GM23338 (cell line): ENCODE measurements at regions not wholly inside any gene's neighbourhood (a gene's known extent, or its start where the extent isn't known, plus 50 kb on each side); places are given as distances from the start of the nearest gene placed in this dataset.

Experiments
- ATAC-seq: fragments of 200-7000 bp; cut with Tn5 transposase; 3 replicates; pipeline ENCODE4 v1.9.1; 2020
- DNase-seq: peaks from one replicate; pipeline ENCODE4 v3.0.0-alpha.2; 2015; ENCODE audit warnings: low spot score
- H2AFZ ChIP-seq: fragments of 200-600 bp; sonication (generic); 2 replicates; pipeline ENCODE4 v1.8.0; 2016; ENCODE audit warnings: antibody characterized with exemption, mild to moderate bottlenecking, moderate library complexity
- H3F3A ChIP-seq: fragments of 200-600 bp; sonication (generic); replicated peaks from 2 replicates; pipeline ENCODE4 v1.8.0; 2017; ENCODE audit warnings: antibody characterized with exemption, mixed run types, low read depth
- H3K27ac ChIP-seq: fragments of 200-600 bp; sonication (generic); 2 replicates; pipeline ENCODE4 v1.6.1; 2016; ENCODE audit warnings: low read depth
- H3K27me3 ChIP-seq: fragments of 200-600 bp; sonication (generic); 2 replicates; pipeline ENCODE4 v1.8.0; 2016; ENCODE audit warnings: mild to moderate bottlenecking, mixed run types, moderate library complexity; ENCODE audit not compliant: insufficient read depth
- H3K36me3 ChIP-seq: fragments of 200-600 bp; sonication (generic); 2 replicates; pipeline ENCODE4 v1.8.0; 2016; ENCODE audit warnings: mild to moderate bottlenecking; ENCODE audit not compliant: insufficient read depth
- H3K4me1 ChIP-seq: fragments of 200-600 bp; sonication (generic); 2 replicates; pipeline ENCODE4 v1.8.0; 2016; ENCODE audit warnings: mild to moderate bottlenecking, moderate library complexity; ENCODE audit not compliant: insufficient read depth
- H3K4me2 ChIP-seq: fragments of 200-600 bp; sonication (generic); 2 replicates; pipeline ENCODE4 v1.7.1; 2017; ENCODE audit warnings: mixed run types
- H3K4me3 ChIP-seq: fragments of 200-600 bp; sonication (generic); 2 replicates; pipeline ENCODE4 v1.6.1; 2016; ENCODE audit warnings: mixed run types
- H3K79me2 ChIP-seq: fragments of 200-600 bp; sonication (generic); replicated peaks from 2 replicates; pipeline ENCODE4 v1.8.0; 2017; ENCODE audit warnings: mild to moderate bottlenecking; ENCODE audit not compliant: insufficient read depth
- H3K9me2 ChIP-seq: fragments of 200-600 bp; sonication (generic); 2 replicates; pipeline ENCODE4 v1.8.0; 2017; ENCODE audit not compliant: insufficient read depth
- H4K20me1 ChIP-seq: fragments of 200-600 bp; sonication (generic); replicated peaks from 2 replicates; pipeline ENCODE4 v1.8.0; 2017; ENCODE audit warnings: mild to moderate bottlenecking; ENCODE audit not compliant: insufficient read depth
- H3K27ac Mint-ChIP-seq: 2 replicates; pipeline ENCODE4 v1.8.0; 2020; ENCODE audit warnings: inconsistent platforms, mild to moderate bottlenecking, moderate library complexity, mixed read lengths
- H3K27me3 Mint-ChIP-seq: 3 replicates; pipeline ENCODE4 v1.8.0; 2022; ENCODE audit warnings: low read depth, mild to moderate bottlenecking, moderate library complexity, mixed read lengths, inconsistent platforms; ENCODE audit not compliant: insufficient read depth, poor library complexity
- H3K36me3 Mint-ChIP-seq: 3 replicates; pipeline ENCODE4 v1.8.0; 2021; ENCODE audit warnings: low read depth, mild to moderate bottlenecking, inconsistent platforms, moderate library complexity, mixed read lengths
- H3K4me1 Mint-ChIP-seq: 3 replicates; pipeline ENCODE4 v1.8.0; 2020; ENCODE audit warnings: mild to moderate bottlenecking, inconsistent platforms, mixed read lengths
- H3K4me3 Mint-ChIP-seq: 3 replicates; pipeline ENCODE4 v1.8.0; 2021; ENCODE audit warnings: moderate library complexity, mild to moderate bottlenecking, inconsistent platforms, mixed read lengths
- H3K9me3 Mint-ChIP-seq: 3 replicates; pipeline ENCODE4 v1.8.0; 2020; ENCODE audit warnings: moderate library complexity, mild to moderate bottlenecking, inconsistent platforms, mixed read lengths
- CREB1 ChIP-seq: fragments of 250-450 bp; sonication (Bioruptor Pico); IDR thresholded peaks from 2 replicates; pipeline ENCODE4 v1.5.0; 2020; ENCODE audit warnings: low read depth, mild to moderate bottlenecking, moderate library complexity
- EZH2 ChIP-seq: fragments of 200-600 bp; sonication (generic); IDR thresholded peaks from one replicate; pipeline ENCODE4 v1.8.0; 2017; ENCODE audit warnings: antibody characterized with exemption, mild to moderate bottlenecking, low read depth; ENCODE audit not compliant: unreplicated experiment
- EZH2phosphoT487 ChIP-seq: fragments of 200-600 bp; sonication (generic); IDR thresholded peaks from one replicate; pipeline ENCODE4 v1.8.1; 2018; ENCODE audit warnings: antibody characterized with exemption; ENCODE audit not compliant: unreplicated experiment
- JUNB ChIP-seq: IDR thresholded peaks from one replicate; pipeline ENCODE4 v1.6.1; 2016; ENCODE audit warnings: antibody characterized with exemption; ENCODE audit not compliant: unreplicated experiment
- NANOG ChIP-seq: IDR thresholded peaks from 2 replicates; pipeline ENCODE4 v1.6.1; 2016; ENCODE audit warnings: antibody characterized with exemption, borderline replicate concordance
- POLR2AphosphoS5 ChIP-seq: IDR thresholded peaks from 2 replicates; pipeline ENCODE4 v1.6.1; 2016; ENCODE audit warnings: antibody characterized with exemption, low read depth
- STAT1 ChIP-seq: IDR thresholded peaks from one replicate; pipeline ENCODE4 v1.6.1; 2016; ENCODE audit warnings: antibody characterized with exemption; ENCODE audit not compliant: unreplicated experiment
- ZNF114 ChIP-seq: fragments of 250-450 bp; sonication (Bioruptor Pico); IDR thresholded peaks from 2 replicates; pipeline ENCODE4 v1.5.0; 2020; ENCODE audit warnings: mild to moderate bottlenecking, moderate library complexity
- ZNF331 ChIP-seq: fragments of 250-450 bp; sonication (Bioruptor Pico); IDR thresholded peaks from 2 replicates; pipeline ENCODE4 v1.5.0; 2020; ENCODE audit warnings: low read depth, mild to moderate bottlenecking, moderate library complexity
- TF ChIP-seq, protein P1 (sequence below): fragments of 250-450 bp; sonication (Bioruptor Pico); IDR thresholded peaks from 2 replicates; pipeline ENCODE4 v1.5.0; 2020; ENCODE audit warnings: mild to moderate bottlenecking, moderate library complexity
- TF ChIP-seq, protein P2 (sequence below): IDR thresholded peaks from 2 replicates; pipeline ENCODE4 v1.6.1; 2016; ENCODE audit warnings: antibody characterized with exemption
- TF ChIP-seq, protein P3 (sequence below): IDR thresholded peaks from one replicate; pipeline ENCODE4 v1.6.1; 2018; ENCODE audit warnings: antibody characterized with exemption; ENCODE audit not compliant: unreplicated experiment
- TF ChIP-seq, protein P4 (sequence below), 2 experiments: fragments of 200-600 bp in 1 of 2; sonication (generic) in 1 of 2; conservative IDR thresholded peaks; 2 replicates each; pipeline versions ENCODE4 v1.5.1 to v1.6.1; 2016 to 2017; ENCODE audit warnings: antibody characterized with exemption in 2 of 2, low read depth in 2 of 2, mild to moderate bottlenecking in 2 of 2, moderate library complexity in 1 of 2

DNA sequence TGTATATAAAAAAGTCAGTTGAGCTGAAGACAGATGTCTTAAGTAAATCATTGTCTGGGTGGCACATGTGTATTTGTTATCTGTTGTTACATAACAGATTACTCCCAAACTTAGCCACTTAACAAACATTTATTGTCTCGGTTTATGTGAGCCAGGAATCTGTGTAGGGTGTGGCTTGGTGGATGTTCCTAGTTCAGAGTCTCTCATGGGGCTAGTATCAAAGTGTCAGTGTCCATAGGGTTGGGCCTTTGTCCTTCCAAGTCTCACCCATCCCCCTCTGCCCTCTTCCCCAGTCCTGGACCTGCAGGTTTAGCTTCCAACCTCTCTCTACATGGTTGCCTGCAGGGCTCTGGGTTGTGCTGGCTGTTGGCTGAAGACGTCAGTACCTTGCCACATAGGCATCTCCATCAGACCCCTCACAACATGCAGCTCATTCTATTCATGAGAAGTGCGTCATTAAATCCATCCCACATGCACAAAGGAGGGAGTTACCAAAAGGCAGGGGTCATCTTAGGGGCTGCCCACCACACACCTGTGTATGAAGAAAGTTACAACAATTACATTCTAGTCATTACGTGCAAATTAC is 127.5 kb downstream of the HS3ST1 start:
- H3K4me1 ChIP-seq: no peaks in the 10 kb centered on the region
- Mint-ChIP-seq H3K4me3 (no peak overlapping the region), H3K9me3 (no peaks in the 10 kb centered on the region), H3K36me3 (no peaks in the 10 kb centered on the region), H3K27ac (no peak overlapping the region), H3K4me1 (no peaks in the 10 kb centered on the region; the same call in 2 of the 3 replicates), H3K27me3 (peaks cover 2% of the 10 kb centered on the region)
- no peak overlapping the region for H2AFZ ChIP-seq
- H4K20me1 ChIP-seq: no peaks in the 10 kb centered on the region
- H3K4me3 ChIP-seq: no peak overlapping the region
- no peaks in the 10 kb centered on the region for H3K27me3 ChIP-seq
- no peak for DNase-seq
- no peak overlapping the region for H3K27ac ChIP-seq
- H3K79me2 ChIP-seq: no peaks in the 10 kb centered on the region
- ATAC-seq: no peak
- no peak overlapping the region for H3K4me2 ChIP-seq
- no peaks in the 10 kb centered on the region for H3K9me2 ChIP-seq
- no peaks in the 10 kb centered on the region for H3K36me3 ChIP-seq
- no peaks in the 10 kb centered on the region for H3F3A ChIP-seq
- no peak for TF ChIP-seq ZNF114 (CRISPR knock-in tag)
- no peak for TF ChIP-seq STAT1
- no peak for TF ChIP-seq CREB1
- TF ChIP-seq, protein P1, sequence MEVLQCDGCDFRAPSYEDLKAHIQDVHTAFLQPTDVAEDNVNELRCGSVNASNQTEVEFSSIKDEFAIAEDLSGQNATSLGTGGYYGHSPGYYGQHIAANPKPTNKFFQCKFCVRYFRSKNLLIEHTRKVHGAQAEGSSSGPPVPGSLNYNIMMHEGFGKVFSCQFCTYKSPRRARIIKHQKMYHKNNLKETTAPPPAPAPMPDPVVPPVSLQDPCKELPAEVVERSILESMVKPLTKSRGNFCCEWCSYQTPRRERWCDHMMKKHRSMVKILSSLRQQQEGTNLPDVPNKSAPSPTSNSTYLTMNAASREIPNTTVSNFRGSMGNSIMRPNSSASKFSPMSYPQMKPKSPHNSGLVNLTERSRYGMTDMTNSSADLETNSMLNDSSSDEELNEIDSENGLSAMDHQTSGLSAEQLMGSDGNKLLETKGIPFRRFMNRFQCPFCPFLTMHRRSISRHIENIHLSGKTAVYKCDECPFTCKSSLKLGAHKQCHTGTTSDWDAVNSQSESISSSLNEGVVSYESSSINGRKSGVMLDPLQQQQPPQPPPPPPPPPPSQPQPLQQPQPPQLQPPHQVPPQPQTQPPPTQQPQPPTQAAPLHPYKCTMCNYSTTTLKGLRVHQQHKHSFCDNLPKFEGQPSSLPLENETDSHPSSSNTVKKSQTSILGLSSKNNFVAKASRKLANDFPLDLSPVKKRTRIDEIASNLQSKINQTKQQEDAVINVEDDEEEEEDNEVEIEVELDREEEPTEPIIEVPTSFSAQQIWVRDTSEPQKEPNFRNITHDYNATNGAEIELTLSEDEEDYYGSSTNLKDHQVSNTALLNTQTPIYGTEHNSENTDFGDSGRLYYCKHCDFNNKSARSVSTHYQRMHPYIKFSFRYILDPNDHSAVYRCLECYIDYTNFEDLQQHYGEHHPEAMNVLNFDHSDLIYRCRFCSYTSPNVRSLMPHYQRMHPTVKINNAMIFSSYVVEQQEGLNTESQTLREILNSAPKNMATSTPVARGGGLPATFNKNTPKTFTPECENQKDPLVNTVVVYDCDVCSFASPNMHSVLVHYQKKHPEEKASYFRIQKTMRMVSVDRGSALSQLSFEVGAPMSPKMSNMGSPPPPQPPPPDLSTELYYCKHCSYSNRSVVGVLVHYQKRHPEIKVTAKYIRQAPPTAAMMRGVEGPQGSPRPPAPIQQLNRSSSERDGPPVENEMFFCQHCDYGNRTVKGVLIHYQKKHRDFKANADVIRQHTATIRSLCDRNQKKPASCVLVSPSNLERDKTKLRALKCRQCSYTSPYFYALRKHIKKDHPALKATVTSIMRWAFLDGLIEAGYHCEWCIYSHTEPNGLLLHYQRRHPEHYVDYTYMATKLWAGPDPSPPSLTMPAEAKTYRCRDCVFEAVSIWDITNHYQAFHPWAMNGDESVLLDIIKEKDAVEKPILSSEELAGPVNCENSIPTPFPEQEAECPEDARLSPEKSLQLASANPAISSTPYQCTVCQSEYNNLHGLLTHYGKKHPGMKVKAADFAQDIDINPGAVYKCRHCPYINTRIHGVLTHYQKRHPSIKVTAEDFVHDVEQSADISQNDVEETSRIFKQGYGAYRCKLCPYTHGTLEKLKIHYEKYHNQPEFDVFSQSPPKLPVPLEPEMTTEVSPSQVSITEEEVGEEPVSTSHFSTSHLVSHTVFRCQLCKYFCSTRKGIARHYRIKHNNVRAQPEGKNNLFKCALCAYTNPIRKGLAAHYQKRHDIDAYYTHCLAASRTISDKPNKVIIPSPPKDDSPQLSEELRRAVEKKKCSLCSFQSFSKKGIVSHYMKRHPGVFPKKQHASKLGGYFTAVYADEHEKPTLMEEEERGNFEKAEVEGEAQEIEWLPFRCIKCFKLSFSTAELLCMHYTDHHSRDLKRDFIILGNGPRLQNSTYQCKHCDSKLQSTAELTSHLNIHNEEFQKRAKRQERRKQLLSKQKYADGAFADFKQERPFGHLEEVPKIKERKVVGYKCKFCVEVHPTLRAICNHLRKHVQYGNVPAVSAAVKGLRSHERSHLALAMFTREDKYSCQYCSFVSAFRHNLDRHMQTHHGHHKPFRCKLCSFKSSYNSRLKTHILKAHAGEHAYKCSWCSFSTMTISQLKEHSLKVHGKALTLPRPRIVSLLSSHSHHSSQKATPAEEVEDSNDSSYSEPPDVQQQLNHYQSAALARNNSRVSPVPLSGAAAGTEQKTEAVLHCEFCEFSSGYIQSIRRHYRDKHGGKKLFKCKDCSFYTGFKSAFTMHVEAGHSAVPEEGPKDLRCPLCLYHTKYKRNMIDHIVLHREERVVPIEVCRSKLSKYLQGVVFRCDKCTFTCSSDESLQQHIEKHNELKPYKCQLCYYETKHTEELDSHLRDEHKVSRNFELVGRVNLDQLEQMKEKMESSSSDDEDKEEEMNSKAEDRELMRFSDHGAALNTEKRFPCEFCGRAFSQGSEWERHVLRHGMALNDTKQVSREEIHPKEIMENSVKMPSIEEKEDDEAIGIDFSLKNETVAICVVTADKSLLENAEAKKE (CRISPR knock-in tag): no peak
- TF ChIP-seq JUNB: no peak
- TF ChIP-seq EZH2: no peak
- TF ChIP-seq NANOG: no peak
- TF ChIP-seq, protein P2, sequence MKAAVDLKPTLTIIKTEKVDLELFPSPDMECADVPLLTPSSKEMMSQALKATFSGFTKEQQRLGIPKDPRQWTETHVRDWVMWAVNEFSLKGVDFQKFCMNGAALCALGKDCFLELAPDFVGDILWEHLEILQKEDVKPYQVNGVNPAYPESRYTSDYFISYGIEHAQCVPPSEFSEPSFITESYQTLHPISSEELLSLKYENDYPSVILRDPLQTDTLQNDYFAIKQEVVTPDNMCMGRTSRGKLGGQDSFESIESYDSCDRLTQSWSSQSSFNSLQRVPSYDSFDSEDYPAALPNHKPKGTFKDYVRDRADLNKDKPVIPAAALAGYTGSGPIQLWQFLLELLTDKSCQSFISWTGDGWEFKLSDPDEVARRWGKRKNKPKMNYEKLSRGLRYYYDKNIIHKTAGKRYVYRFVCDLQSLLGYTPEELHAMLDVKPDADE: no peak
- TF ChIP-seq, protein P3, sequence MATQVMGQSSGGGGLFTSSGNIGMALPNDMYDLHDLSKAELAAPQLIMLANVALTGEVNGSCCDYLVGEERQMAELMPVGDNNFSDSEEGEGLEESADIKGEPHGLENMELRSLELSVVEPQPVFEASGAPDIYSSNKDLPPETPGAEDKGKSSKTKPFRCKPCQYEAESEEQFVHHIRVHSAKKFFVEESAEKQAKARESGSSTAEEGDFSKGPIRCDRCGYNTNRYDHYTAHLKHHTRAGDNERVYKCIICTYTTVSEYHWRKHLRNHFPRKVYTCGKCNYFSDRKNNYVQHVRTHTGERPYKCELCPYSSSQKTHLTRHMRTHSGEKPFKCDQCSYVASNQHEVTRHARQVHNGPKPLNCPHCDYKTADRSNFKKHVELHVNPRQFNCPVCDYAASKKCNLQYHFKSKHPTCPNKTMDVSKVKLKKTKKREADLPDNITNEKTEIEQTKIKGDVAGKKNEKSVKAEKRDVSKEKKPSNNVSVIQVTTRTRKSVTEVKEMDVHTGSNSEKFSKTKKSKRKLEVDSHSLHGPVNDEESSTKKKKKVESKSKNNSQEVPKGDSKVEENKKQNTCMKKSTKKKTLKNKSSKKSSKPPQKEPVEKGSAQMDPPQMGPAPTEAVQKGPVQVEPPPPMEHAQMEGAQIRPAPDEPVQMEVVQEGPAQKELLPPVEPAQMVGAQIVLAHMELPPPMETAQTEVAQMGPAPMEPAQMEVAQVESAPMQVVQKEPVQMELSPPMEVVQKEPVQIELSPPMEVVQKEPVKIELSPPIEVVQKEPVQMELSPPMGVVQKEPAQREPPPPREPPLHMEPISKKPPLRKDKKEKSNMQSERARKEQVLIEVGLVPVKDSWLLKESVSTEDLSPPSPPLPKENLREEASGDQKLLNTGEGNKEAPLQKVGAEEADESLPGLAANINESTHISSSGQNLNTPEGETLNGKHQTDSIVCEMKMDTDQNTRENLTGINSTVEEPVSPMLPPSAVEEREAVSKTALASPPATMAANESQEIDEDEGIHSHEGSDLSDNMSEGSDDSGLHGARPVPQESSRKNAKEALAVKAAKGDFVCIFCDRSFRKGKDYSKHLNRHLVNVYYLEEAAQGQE: no peak
- TF ChIP-seq POLR2AphosphoS5: no peak
- no peak for TF ChIP-seq EZH2phosphoT487
- TF ChIP-seq, protein P4, sequence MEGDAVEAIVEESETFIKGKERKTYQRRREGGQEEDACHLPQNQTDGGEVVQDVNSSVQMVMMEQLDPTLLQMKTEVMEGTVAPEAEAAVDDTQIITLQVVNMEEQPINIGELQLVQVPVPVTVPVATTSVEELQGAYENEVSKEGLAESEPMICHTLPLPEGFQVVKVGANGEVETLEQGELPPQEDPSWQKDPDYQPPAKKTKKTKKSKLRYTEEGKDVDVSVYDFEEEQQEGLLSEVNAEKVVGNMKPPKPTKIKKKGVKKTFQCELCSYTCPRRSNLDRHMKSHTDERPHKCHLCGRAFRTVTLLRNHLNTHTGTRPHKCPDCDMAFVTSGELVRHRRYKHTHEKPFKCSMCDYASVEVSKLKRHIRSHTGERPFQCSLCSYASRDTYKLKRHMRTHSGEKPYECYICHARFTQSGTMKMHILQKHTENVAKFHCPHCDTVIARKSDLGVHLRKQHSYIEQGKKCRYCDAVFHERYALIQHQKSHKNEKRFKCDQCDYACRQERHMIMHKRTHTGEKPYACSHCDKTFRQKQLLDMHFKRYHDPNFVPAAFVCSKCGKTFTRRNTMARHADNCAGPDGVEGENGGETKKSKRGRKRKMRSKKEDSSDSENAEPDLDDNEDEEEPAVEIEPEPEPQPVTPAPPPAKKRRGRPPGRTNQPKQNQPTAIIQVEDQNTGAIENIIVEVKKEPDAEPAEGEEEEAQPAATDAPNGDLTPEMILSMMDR (conservative IDR thresholded peaks at IDR 0.05; ENCODE audit: low read depth in 2 of 2): no peak
- no peak for TF ChIP-seq ZNF331 (CRISPR knock-in tag)
